ENCODE measurements at regions not wholly inside any gene's neighbourhood (a gene's known extent, or its start where the extent isn't known, plus 50 kb on each side); places are given as distances from the start of the nearest gene placed in this dataset.
"Not testable (repeated sequence)": the region's sequence is repeated elsewhere in the genome, so short reads cannot be mapped to it uniquely, and the experiment has no call there.

- Mint-ChIP-seq H3K27ac (no peak overlapping the region), H3K36me3 (ENCODE audit: low read depth) (no peaks in the 10 kb centered on the region), H3K27me3 (ENCODE audit: low read depth) (no peaks in the 10 kb centered on the region), H3K9me3 (peaks cover 5% of the 10 kb centered on the region), H3K4me1 (ENCODE audit: low read depth) (no peaks in the 10 kb centered on the region), H3K4me3 (no peak overlapping the region)
- no peak for DNase-seq
- CTCF ChIA-PET = no interaction called here
- intact Hi-C loops (cut with micrococcal nuclease) = no loop called here
Observed at GRCh38 chr12:37666069-37666781, 650.3 kb upstream of the ALG10B start.

GRCh38 chr12:37668557-37668956 lies 648.0 kb upstream of the ALG10B start:
- H3K27me3 Mint-ChIP-seq (ENCODE audit: low read depth); DNase-seq; H3K27ac Mint-ChIP-seq; CTCF ChIA-PET; H3K4me3 Mint-ChIP-seq; H3K36me3 Mint-ChIP-seq (ENCODE audit: low read depth); H3K4me1 Mint-ChIP-seq (ENCODE audit: low read depth); intact Hi-C loops (cut with micrococcal nuclease); H3K9me3 Mint-ChIP-seq: not testable (repeated sequence)

- no peaks in the 10 kb centered on the region for H3K4me1 Mint-ChIP-seq (ENCODE audit: low read depth)
- intact Hi-C loops (cut with micrococcal nuclease) = loop anchor here (1.0 kb wide), 1 partner anchor 644 kb away; the partner anchor contains the start of gene ALG10B
- H3K27me3 Mint-ChIP-seq (ENCODE audit: low read depth) = no peaks in the 10 kb centered on the region
- no peak for DNase-seq
- CTCF ChIA-PET = interaction anchor here (0.6 kb wide), 1 partner anchor 337 kb away, joined by 4 read pairs; no protein-coding TSS in a partner anchor
- no peaks in the 10 kb centered on the region for H3K36me3 Mint-ChIP-seq (ENCODE audit: low read depth)
- H3K9me3 Mint-ChIP-seq = no peaks in the 10 kb centered on the region
- H3K27ac Mint-ChIP-seq = no peak overlapping the region
- no peak overlapping the region for H3K4me3 Mint-ChIP-seq
Observed at GRCh38 chr12:37672655-37673260, 643.8 kb upstream of the ALG10B start.

- Mint-ChIP-seq H3K27ac (no peak overlapping the region), H3K4me3 (no peak overlapping the region), H3K36me3 (ENCODE audit: low read depth) (no peaks in the 10 kb centered on the region), H3K4me1 (ENCODE audit: low read depth) (no peaks in the 10 kb centered on the region), H3K9me3 (peaks cover 10% of the 10 kb centered on the region), H3K27me3 (ENCODE audit: low read depth) (no peaks in the 10 kb centered on the region)
- CTCF ChIA-PET = no interaction called here
- no peak for DNase-seq
- intact Hi-C loops (cut with micrococcal nuclease) = no loop called here
Observed at GRCh38 chr12:37720846-37721245, 595.7 kb upstream of the ALG10B start.

GRCh38 chr12:37733856-37734255 lies 582.7 kb upstream of the ALG10B start:
- no peak for DNase-seq
- peaks cover 2% of the 10 kb centered on the region for H3K36me3 Mint-ChIP-seq (ENCODE audit: low read depth)
- H3K27me3 Mint-ChIP-seq (ENCODE audit: low read depth) = no peaks in the 10 kb centered on the region
- H3K27ac Mint-ChIP-seq = no peak overlapping the region
- CTCF ChIA-PET = no interaction called here
- H3K9me3 Mint-ChIP-seq = peaks cover 33% of the 10 kb centered on the region
- intact Hi-C loops (cut with micrococcal nuclease) = no loop called here
- H3K4me1 Mint-ChIP-seq (ENCODE audit: low read depth) = no peaks in the 10 kb centered on the region
- H3K4me3 Mint-ChIP-seq = no peak overlapping the region
